Cardiac septum (tissue), 1 donor: ENCODE measurements at regions not wholly inside any gene's neighbourhood (a gene's known extent, or its start where the extent isn't known, plus 50 kb on each side); places are given as distances from the start of the nearest gene placed in this dataset.
"Not testable (repeated sequence)": the region's sequence is repeated elsewhere in the genome, so short reads cannot be mapped to it uniquely, and the experiment has no call there.

Experiments
- DNase-seq: peaks from one replicate; pipeline ENCODE4 v3.0.0-alpha.2; 2020; ENCODE audit warnings: low spot score
- intact Hi-C: fragments of 100-400 bp; cut with DNase I; formaldehyde crosslinking; loops from one replicate; pipeline ENCODE4 v1.14.0; 2022
- donor health status: DM: no; HTN: no; CAD: no.

DNA sequence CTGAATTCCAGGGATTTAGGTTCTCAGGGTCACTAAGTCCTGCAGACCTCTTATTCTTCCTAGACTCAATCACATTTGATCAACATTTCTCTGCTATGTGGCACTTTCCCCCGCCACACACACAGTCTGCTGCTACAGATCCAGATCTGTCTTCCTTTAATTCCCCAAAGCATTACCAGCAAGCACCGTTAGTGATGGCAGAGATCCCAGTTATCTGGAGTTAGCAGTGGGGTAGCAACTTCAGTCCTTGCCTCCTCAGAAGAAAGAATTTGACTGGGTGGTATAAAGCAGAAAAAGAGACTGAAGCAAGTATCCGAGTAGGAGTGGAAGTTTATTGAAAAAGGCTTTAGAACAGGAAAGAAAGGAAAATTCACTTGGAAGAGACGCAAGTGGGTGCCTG is 100.4 kb upstream of the ETV3 start:
- DNase-seq: no peak
- intact Hi-C loops: no loop called here

DNA sequence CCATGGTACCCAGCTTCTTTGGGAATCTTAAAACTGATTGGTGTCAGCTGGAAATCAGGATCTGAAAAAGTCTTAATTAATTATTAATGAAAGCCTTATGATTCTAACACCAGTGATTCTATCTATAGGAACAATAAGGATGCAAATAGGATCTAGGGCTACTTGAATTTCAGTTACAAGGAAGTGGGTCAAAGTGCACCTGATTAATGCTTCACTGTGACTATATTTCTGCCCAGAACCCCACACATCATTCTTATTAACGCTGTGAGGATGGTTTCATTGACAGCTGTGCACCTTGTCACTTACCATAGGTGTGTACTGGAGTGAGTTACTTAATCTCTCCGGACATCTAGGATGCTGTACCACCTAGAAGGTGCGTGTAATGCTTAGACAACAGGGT is 99.8 kb upstream of the ETV3 start:
- intact Hi-C loops: no loop called here

DNA sequence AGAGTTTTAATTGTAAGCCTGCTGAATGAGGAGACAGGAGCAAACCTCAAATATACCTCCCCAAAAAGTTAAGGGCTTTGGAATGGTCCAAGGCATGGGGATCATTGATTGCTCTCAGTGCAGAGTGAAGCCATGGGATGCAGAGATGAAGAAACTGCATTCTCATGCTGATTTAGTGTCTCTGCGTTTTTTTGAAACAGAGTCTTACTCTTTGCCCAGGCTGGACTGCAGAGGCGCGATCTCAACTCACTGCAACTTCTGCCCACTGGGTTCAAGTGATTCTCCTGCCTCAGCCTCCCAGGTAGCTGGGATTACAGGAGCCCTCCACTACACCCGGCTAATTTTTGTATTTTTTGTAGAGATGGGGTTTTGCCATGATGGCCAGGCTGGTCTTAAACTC is 99.3 kb upstream of the ETV3 start:
- intact Hi-C loops: no loop called here
- DNase-seq: no peak

More for the DNA sequence above, 99.8 kb upstream of the ETV3 start:
- no peak for DNase-seq

DNA sequence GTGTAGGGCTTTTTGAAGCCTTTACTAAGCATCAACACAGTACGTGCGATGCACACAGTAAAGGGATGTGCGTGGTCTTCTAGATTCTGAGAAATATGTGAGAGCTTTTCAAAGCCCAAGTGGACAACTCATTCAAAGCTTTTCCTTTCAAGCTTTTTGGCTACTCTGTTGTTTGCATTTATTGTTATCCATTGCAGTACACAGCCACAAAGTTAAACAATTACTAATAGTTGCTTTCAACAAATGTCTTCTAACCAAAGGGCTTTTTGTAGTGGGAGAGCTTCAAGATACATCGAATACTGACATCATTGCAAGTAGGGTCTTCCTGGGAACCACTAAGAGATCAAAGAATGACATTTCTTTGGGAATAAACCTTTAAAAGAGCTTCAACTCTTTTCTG is 97.9 kb upstream of the ETV3 start:
- no peak for DNase-seq
- intact Hi-C loops: no loop called here

DNA sequence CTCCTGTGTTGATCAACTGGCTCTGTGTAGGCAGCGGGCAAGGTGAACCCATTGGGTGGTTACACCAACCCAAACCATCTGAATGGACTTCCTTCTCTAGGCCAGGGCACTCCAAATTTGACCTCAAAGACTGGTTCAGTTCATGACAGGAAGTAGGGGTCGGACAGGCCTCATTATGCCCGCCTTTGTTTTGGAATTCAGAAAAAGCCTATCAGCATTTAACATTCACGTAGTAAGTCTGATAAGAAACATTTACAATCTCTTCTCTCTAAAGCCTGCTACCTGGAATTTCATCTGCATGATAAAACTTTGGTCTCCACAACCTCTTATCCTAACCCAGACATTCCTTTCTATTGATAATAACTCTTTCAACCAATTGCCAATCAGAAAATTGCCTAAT is 97.1 kb upstream of the ETV3 start:
- DNase-seq: no peak
- intact Hi-C loops: no loop called here

DNA sequence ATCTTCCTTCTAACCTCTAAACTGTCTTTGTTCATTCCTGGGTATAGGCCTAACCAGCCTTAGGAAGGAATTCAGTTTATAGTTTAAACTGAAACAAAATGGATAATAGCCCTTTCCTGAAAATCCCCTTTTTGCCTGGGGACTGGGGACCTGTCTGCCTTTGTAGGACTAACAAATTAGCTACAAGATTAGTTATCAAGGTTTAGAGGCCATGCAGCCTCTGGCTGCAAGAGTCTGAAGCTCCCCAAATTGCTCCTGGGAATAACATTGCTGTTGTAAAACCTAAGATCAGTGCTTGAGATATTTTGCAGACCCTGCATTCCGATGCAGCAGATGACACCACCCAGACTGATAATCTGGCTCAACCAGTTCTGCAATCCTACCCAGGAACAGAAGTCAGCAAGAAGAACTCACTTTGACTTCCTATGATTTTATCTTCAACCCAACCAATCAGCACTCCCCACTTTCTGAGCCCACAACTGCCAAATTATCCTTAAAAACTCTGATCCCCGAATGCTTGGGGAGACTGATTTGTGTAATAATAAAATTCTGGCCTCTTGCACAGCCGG is 96.6 kb upstream of the ETV3 start:
- intact Hi-C loops: no loop called here
- no peak for DNase-seq

DNA sequence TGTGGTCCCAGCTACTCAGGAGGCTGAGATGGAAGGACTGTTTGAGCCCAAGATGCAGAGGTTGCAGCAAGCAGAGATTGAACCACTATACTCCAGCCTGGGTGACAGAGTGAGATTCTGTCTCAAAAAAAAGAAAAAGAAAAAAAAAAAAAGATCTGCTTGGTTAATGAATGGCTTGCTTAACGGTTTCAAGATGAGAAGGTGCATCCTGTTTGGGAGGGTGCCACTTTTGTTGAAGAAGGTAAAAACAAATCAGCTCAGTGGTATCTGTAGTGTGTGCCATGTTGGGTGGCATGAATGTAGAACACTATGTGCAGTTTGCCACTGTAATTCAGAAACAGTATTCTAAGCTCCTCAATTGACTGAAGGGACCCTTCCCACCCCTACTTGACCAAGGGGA is 94.9 kb upstream of the ETV3 start:
- DNase-seq: no peak
- intact Hi-C loops: no loop called here

DNA sequence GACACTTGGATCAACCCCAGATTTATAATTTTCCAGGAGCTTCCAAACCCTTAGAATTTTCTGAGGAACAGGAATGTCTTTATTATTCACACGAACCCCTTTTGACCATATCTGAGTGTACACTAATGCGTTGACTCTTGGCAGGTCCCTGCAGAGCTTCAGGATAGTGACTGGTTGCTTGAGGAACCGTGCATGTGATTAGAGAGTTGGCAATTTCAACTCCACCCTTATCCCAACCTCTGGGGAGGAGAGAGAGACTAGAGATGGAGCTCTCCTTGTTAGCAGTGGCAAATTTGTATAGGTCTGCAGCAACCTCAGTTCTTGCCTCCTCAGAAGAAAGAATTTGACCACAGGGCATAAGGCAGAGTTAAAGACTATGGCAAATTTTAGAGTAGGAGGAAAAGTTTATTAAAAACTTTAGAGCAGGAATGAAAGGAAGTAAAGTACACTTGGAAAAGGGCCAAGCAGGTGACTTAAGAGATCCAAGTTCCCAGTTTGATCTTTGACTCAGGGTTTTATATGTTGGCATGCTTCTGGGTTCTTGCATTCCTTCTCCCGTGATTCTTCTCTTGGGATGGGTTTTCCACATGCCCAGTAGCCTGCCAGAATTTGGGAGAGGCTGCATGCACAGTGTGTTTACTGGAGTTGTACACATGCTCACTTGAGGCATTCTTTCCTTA is 93.8 kb upstream of the ETV3 start:
- intact Hi-C loops: no loop called here
- DNase-seq: no peak

DNA sequence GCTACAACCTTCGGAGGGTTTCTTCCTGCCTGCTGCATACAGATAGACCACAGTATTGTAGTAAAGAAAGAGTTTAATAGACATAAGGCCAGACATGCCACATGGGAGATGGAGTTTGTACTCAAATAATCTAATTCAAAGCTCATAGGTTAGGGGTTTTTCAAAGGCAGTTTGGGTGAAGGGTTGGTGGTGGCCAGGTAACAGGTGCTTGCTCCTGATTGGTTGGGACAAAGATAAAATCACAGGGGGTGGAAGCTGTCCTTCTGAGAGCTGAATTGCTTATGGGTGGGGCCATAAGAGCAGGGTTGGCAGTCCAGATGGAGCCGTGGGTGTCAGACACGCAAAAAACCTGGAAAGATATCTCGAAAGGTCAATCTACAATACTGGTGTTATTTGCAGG is 92.3 kb upstream of the ETV3 start:
- intact Hi-C loops: no loop called here

DNA sequence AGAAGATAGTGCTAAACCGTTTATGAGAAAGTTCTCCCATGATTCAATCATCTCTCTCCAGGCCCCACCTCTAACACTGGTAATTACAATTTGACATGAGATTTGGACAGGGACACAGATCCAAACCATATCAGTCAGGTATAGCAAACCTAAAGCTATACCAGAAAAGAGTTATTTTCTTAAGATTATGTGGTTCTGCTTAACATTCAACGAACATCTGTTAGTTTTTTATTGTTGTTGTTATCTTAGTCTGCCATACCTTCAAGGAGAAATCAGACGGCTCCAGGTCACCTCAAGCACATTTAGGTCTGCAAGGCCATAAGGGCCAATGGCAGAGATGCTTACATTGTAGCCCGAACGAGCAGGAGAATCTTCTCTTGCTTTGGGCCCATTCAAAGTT is 89.5 kb upstream of the ETV3 start:
- intact Hi-C loops: no loop called here
- DNase-seq: no peak

More for the DNA sequence above, 92.3 kb upstream of the ETV3 start:
- no peak for DNase-seq

DNA sequence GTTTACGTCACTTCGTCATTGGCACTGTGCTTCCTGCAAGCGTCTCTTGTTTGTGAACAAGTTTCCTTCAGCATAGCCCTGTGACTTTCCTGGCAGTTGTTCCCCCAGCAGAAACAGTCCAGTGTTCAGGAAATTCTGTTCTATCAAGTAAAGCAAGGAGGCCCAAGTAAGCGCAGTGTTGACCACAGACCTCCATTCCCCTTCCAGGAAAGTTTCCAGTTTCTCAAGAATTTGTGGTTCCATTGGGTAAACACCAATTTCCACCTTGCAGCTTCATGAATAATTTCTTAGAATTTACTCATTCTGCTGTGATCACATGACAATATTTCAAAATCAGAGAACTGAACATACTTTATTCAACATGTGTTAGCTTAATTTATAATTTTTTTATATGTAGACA is 88.5 kb upstream of the ETV3 start:
- intact Hi-C loops: no loop called here
- no peak for DNase-seq

DNA sequence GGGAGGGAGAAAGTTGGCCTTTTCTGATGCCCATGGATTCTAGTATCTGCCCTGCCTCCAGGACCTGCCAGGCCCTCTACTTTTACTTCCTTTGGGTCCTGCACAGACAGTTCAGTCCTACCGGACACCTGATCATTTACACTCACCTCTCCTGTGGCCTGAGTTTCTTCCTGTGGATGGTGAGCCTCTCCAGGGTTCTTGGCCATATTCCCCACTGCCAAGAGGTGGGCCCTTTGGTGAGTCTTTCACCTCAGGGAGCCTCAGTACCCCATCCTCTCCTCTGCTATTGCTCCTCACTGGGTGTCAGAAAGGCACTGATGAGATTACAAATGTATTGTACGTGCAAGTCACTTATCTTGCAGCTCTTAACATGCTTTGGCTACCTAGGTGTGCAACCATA is 81.4 kb upstream of the ETV3 start:
- DNase-seq: no peak
- intact Hi-C loops: no loop called here

DNA sequence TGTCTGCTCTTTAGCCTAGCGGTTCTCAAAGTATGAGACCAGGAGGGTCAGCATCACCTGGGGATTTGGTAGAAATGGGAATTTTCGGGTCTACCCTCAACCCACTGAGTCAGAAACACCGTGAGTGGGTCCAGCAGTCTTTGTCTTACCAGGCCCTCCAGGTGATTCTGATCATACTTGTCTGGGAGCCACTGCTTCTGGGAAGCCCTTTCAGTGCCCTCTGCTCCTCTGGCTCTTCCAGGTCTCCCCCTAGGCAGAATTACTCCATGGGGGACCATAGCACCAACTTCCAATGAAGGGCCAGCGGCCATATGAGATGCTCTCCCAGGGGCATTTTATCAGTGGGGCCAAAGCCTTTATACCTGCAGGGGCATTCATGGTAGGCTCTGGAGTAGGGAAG is 81.0 kb upstream of the ETV3 start:
- no peak for DNase-seq
- intact Hi-C loops: no loop called here

DNA sequence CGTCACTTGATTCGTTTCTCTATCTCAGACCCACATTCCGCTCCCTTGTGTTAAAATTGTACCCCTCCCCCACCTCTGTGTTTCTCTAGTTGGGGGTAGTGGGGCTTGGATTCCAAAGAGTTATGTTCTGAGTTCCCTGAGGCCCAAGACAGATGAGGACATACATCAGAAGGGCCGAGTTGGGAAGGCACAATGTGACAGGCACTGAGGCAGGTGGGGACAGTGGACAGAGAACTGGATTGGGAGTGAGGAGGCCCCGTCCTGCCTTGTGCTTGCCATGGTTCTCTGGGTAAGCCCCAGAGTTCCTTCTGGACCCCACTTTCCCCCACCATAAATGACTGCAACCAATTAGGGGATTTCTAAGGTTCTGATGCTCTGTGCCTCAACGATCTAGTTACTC is 80.5 kb upstream of the ETV3 start:
- intact Hi-C loops: no loop called here
- no peak for DNase-seq

DNA sequence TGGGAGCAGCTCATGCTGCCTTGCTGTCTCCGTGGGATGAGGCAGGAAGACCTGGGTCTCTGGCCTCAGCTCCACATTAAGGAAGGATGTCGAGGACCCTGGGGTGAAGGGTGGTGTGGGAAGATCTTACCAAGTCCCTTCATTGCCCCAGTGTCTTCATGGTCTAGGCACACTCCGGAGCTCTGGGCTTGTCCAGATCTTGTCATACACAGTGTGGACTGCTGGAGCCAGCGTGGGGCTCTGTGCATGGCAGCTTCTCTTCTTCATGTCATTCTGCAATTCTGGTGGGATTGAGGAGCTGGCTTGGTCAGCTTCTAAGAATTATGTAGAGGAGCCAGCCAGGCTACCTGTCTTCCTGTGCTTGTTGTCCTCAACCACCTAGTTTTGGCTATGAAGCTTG is 79.3 kb upstream of the ETV3 start:
- DNase-seq: no peak
- intact Hi-C loops: no loop called here

DNA sequence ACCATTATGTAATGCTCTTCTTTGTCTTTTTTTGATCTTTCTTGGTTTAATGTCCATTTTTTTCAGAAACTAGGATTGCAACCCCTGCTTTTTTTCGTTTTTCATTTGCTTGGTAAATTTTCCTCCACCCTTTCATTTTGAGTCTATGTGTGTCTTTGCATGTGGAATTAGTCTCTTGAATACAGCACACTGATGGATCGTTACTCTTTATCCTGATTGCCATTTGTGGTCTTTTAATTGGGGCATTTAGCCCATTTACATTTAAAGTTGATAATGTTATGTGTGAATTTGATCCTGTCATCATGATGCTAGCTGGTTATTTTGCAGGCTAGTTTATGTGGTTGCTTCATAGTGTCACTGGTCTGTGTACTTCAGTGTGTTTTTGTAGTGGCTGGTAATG is 75.6 kb upstream of the ETV3 start:
- no peak for DNase-seq
- intact Hi-C loops: no loop called here

DNA sequence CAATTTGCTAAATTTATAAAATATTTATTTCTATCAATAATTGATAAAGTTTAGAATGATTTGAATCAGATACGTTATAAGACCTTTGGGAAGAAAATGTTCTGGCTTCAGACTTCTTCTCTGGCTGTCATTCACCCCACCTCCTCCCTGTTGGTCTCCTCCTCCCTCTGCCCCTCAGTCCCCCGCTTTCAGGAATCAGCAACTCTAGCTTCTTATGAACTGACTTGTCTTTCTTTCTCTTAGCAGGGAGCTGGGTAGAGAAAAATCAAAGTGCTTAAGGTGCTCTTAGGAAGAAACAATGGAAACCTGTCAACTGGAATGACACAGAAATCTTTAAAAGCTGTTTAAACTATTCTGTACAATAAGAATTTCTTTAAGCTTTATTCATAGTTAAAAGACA is 71.3 kb upstream of the ETV3 start:
- no peak for DNase-seq
- intact Hi-C loops: no loop called here

DNA sequence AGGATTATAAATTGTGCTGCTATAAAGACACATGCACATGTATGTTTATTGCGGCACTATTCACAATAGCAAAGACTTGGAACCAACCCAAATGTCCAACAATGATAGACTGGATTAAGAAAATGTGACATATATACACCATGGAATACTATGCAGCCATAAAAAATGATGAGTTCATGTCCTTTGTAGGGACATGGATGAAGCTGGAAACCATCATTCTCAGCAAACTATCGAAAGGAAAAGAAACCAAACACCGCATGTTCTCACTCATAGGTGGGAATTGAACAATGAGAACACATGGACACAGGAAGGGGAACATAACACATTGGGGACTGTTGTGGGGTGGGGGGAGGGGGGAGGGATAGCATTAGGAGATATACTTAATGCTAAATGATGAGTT is 67.8 kb upstream of the ETV3 start:
- DNase-seq, intact Hi-C loops: not testable (repeated sequence)

DNA sequence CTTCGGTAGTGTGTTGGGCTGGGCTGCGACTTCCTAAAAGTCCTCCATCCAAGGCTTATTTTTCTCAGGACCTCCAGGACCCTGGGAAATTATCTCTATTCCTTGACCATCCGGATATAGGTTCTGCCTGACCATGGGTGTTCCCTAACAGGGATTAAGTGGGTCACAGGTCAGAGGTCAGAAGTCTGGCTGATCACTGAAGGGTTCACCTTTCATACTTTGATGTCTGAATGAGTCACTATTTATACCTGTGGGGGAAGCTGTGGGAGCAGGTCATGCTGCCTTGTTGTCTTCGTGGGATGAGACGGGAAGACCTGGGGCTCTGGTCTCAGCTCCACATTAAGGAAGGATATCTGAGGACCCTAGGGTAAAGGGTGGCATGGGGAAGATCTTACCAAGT is 65.0 kb upstream of the ETV3 start:
- no peak for DNase-seq
- intact Hi-C loops: no loop called here

DNA sequence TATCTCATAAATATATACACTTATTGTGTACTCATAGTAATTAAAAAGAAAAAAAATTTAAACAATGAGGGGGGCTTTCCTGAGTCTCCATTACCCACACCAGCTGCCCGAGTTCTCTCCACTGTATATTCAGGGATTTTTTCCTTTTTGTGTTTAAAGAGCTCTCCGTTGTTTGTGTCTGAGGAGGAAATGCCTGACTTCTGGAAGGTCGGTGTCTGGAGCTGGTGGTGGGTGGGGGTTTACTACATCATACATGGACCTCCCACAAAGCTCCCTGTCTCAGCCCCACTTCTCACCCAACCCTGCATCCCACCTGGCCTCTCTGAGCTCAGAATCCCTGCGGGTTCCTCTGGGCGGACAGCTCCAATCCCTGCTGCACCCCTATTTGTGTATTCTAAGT is 64.1 kb upstream of the ETV3 start:
- intact Hi-C loops: no loop called here

DNA sequence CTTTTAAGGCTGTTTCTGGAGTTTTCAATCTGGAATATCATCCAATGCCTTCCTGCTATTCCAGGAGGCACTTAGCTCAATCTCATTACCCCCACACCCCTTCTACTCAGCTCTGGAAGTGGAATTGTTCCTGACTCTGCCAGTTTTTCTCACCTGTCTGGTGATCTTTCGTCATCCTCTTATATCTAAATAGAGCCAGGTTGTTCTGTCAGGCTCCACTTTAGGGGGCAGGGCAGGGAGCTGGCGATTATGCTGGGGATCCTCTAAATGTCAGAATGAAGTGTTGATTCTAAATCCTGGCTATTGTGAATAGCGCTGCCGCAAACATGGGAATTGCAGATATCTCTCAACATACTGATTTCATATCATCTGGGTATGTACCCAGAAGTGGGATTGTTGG is 63.6 kb upstream of the ETV3 start:
- DNase-seq: no peak
- intact Hi-C loops: no loop called here

More for the DNA sequence above, 64.1 kb upstream of the ETV3 start:
- no peak for DNase-seq

DNA sequence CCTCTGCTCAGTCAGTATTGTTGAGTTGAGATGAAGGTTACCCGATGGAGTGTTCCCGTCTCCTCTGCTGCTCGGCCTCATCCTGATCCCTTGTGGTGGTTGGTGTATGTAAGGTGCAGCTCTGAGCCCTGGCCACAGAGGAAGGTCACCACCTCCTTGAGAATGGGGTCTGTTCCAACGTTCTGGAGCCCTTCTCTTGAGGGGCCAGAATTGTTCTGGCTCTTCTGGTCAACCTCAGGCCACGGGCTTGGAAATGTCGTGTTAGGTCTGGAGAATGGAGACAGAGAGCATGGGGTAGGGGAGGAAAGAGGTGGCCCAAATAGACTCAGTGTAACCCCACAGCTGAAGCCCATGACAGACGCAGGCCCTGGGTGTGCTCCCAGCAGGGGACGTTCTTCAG is 62.3 kb upstream of the ETV3 start:
- DNase-seq: no peak
- intact Hi-C loops: no loop called here
